ENCODE measurements at regions not wholly inside any gene's neighbourhood (a gene's known extent, or its start where the extent isn't known, plus 50 kb on each side); places are given as distances from the start of the nearest gene placed in this dataset.

DNA sequence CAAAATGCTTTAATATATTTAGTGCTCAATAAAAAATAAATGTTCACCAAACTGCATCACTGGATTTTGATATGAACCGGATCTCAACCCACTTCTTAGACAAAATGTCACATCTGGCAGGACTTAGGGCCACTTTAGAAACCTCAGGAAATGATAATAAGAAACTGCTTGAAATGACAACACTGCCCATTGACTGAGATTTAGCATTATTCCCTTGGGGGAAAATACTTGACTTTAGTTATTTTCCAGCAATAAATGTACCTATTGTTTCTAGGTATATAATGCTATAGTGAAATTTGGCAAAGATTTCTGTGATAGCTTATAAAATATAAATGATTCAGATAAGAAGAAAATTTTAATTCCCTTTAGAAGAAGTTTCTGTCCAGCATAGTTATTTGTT lies 195.1 kb downstream of the ICOS start:
- H3K27me3 ChIP-seq (ENCODE audit: insufficient read depth, low read length), result peaks cover 9% of the 10 kb centered on the region; the same call in 1 of the 2 replicates
- no peaks in the 10 kb centered on the region for H3K9me2 ChIP-seq (ENCODE audit: insufficient read depth)
- no peaks in the 10 kb centered on the region for H3K4me1 ChIP-seq (ENCODE audit: control insufficient read depth in 1 of 2, insufficient read depth in 2 of 2, low read length in 2 of 2)
- H3K4me2 ChIP-seq (ENCODE audit: low read length), result no peak overlapping the region
- H3K9ac ChIP-seq (ENCODE audit: low read length), result no peak overlapping the region
- no peaks in the 10 kb centered on the region for H3K9me3 ChIP-seq (ENCODE audit: control insufficient read depth in 1 of 2, insufficient read depth in 1 of 2, low read depth in 1 of 2, low read length in 2 of 2)
- H3K4me3 ChIP-seq (replicated peaks in 1 of 2; ENCODE audit: low read depth in 1 of 2, low read length in 2 of 2), result no peak overlapping the region
- H3K27ac ChIP-seq (ENCODE audit: low read depth, low read length), result no peak overlapping the region
- ATAC-seq (no peak), DNase-seq (ENCODE audit: low read depth, low spot score) (no peak)
- H2AFZ ChIP-seq (ENCODE audit: low read depth, low read length, poor library complexity, severe bottlenecking), result no peak overlapping the region
- BruUV-seq (replicated peaks), result no TSS peak
- no peaks in the 10 kb centered on the region for H3K36me3 ChIP-seq (ENCODE audit: control insufficient read depth in 1 of 2, insufficient read depth in 2 of 2, low read length in 2 of 2)
- intact Hi-C loops (cut with micrococcal nuclease), result no loop called here
- RAD21 ChIA-PET (ENCODE audit: low non-redundant PET in 1 of 2, low total read pairs in 2 of 2, uncharacterized antibody in 2 of 2, unreplicated experiment in 2 of 2), result no interaction called here
- H3K79me2 ChIP-seq (ENCODE audit: insufficient read depth, low read length), result no peaks in the 10 kb centered on the region
- POLR2A ChIA-PET, result no interaction called here
- H4K20me1 ChIP-seq (ENCODE audit: insufficient read depth), result no peaks in the 10 kb centered on the region
- TF ChIP-seq POLR2A (IDR thresholded peaks at IDR 0.05; ENCODE audit: borderline replicate concordance, extremely low read depth, insufficient read depth, insufficient read length) (no peak), RAD21 (IDR thresholded peaks at IDR 0.05; ENCODE audit: low read depth) (no peak), EZH2 (IDR thresholded peaks at IDR 0.05) (no peak), POLR2AphosphoS5 (IDR thresholded peaks at IDR 0.05; ENCODE audit: low read depth, low read length) (no peak), SP1 (IDR thresholded peaks at IDR 0.05; ENCODE audit: low read depth) (no peak), ZNF274 (IDR thresholded peaks at IDR 0.05; ENCODE audit: low read depth, low read length) (no peak), ELF1 (IDR thresholded peaks at IDR 0.05; ENCODE audit: borderline replicate concordance, low read depth) (no peak), ZFX (IDR thresholded peaks at IDR 0.05) (no peak), TCF7L2 (IDR thresholded peaks at IDR 0.05; ENCODE audit: borderline replicate concordance, extremely low read depth, insufficient read depth, insufficient read length) (no peak), JUND (IDR thresholded peaks at IDR 0.05) (no peak), EZH2phosphoT487 (IDR thresholded peaks at IDR 0.05; ENCODE audit: borderline replicate concordance) (no peak)
- TF ChIP-seq, protein P1, sequence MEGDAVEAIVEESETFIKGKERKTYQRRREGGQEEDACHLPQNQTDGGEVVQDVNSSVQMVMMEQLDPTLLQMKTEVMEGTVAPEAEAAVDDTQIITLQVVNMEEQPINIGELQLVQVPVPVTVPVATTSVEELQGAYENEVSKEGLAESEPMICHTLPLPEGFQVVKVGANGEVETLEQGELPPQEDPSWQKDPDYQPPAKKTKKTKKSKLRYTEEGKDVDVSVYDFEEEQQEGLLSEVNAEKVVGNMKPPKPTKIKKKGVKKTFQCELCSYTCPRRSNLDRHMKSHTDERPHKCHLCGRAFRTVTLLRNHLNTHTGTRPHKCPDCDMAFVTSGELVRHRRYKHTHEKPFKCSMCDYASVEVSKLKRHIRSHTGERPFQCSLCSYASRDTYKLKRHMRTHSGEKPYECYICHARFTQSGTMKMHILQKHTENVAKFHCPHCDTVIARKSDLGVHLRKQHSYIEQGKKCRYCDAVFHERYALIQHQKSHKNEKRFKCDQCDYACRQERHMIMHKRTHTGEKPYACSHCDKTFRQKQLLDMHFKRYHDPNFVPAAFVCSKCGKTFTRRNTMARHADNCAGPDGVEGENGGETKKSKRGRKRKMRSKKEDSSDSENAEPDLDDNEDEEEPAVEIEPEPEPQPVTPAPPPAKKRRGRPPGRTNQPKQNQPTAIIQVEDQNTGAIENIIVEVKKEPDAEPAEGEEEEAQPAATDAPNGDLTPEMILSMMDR (IDR thresholded peaks at IDR 0.05 in 2 of 3, conservative IDR thresholded peaks at IDR 0.05 in 1 of 3; ENCODE audit: borderline replicate concordance in 1 of 3, insufficient read depth in 1 of 3, low read depth in 2 of 3, low read length in 2 of 3), result no peak
- TF ChIP-seq, protein P2, sequence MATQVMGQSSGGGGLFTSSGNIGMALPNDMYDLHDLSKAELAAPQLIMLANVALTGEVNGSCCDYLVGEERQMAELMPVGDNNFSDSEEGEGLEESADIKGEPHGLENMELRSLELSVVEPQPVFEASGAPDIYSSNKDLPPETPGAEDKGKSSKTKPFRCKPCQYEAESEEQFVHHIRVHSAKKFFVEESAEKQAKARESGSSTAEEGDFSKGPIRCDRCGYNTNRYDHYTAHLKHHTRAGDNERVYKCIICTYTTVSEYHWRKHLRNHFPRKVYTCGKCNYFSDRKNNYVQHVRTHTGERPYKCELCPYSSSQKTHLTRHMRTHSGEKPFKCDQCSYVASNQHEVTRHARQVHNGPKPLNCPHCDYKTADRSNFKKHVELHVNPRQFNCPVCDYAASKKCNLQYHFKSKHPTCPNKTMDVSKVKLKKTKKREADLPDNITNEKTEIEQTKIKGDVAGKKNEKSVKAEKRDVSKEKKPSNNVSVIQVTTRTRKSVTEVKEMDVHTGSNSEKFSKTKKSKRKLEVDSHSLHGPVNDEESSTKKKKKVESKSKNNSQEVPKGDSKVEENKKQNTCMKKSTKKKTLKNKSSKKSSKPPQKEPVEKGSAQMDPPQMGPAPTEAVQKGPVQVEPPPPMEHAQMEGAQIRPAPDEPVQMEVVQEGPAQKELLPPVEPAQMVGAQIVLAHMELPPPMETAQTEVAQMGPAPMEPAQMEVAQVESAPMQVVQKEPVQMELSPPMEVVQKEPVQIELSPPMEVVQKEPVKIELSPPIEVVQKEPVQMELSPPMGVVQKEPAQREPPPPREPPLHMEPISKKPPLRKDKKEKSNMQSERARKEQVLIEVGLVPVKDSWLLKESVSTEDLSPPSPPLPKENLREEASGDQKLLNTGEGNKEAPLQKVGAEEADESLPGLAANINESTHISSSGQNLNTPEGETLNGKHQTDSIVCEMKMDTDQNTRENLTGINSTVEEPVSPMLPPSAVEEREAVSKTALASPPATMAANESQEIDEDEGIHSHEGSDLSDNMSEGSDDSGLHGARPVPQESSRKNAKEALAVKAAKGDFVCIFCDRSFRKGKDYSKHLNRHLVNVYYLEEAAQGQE (IDR thresholded peaks at IDR 0.05; ENCODE audit: low read depth), result no peak
- CTCF ChIA-PET, result no interaction called here
